Nephron (organoid): ENCODE measurements at regions not wholly inside any gene's neighbourhood (a gene's known extent, or its start where the extent isn't known, plus 50 kb on each side); places are given as distances from the start of the nearest gene placed in this dataset.

ENCODE experiments used
- H3K27ac Mint-ChIP-seq, 3 experiments: 2 replicates each; pipeline ENCODE4 v1.8.0; 2020; ENCODE audit warnings: mixed read lengths in 3 of 3, mild to moderate bottlenecking in 2 of 3, moderate library complexity in 1 of 3
- H3K27me3 Mint-ChIP-seq: 2 replicates; pipeline ENCODE4 v1.8.0; 2021; ENCODE audit warnings: low read depth, mild to moderate bottlenecking, moderate library complexity, mixed read lengths
- H3K36me3 Mint-ChIP-seq: 2 replicates; pipeline ENCODE4 v1.8.0; 2020; ENCODE audit warnings: low read depth, mixed read lengths
- H3K4me1 Mint-ChIP-seq: 2 replicates; pipeline ENCODE4 v1.8.0; 2020; ENCODE audit warnings: mixed read lengths
- H3K4me3 Mint-ChIP-seq, 3 experiments: 2 replicates each; pipeline ENCODE4 v1.8.0; 2020; ENCODE audit warnings: mild to moderate bottlenecking in 3 of 3, mixed read lengths in 3 of 3, moderate library complexity in 2 of 3
- H3K9me3 Mint-ChIP-seq: 2 replicates; pipeline ENCODE4 v1.8.0; 2020; ENCODE audit warnings: mixed read lengths
- CTCF ChIP-seq, 3 experiments: fragments of 200-600 bp; sonication (generic); IDR thresholded peaks; one replicate each; pipeline ENCODE4 v1.5.0; 2021; ENCODE audit warnings: antibody characterized with exemption in 3 of 3; ENCODE audit not compliant: unreplicated experiment in 3 of 3

- Mint-ChIP-seq H3K36me3 (no peaks in the 10 kb centered on the region), H3K27ac (no peak overlapping the region), H3K9me3 (peaks cover 2% of the 10 kb centered on the region), H3K27me3 (peaks cover 5% of the 10 kb centered on the region), H3K4me1 (peaks cover 5% of the 10 kb centered on the region), H3K4me3 (no peak overlapping the region)
- TF ChIP-seq CTCF (IDR thresholded peaks at IDR 0.05; ENCODE audit: unreplicated experiment in 3 of 3): no peak
These were observed 297.4 kb downstream of the SMAD2 start for GRCh38 chr18:47632970-47633635.

- Mint-ChIP-seq H3K4me3 (no peak overlapping the region), H3K9me3 (no peaks in the 10 kb centered on the region), H3K27ac (no peak overlapping the region), H3K36me3 (no peaks in the 10 kb centered on the region), H3K27me3 (peaks cover 8% of the 10 kb centered on the region), H3K4me1 (peaks cover 5% of the 10 kb centered on the region)
- no peak for TF ChIP-seq CTCF (IDR thresholded peaks at IDR 0.05; ENCODE audit: unreplicated experiment in 3 of 3)
These were observed 301.6 kb downstream of the SMAD2 start for GRCh38 chr18:47628893-47629292.

GRCh38 chr18:47628240-47628781, 302.1 kb downstream of the SMAD2 start:
- Mint-ChIP-seq H3K27ac (peak overlapping the region in 1 of 3 experiments; percentile 27), H3K36me3 (no peaks in the 10 kb centered on the region), H3K27me3 (peaks cover 8% of the 10 kb centered on the region), H3K9me3 (no peaks in the 10 kb centered on the region), H3K4me3 (no peak overlapping the region), H3K4me1 (peaks cover 3% of the 10 kb centered on the region)
- no peak for TF ChIP-seq CTCF (IDR thresholded peaks at IDR 0.05; ENCODE audit: unreplicated experiment in 3 of 3)

GRCh38 chr18:47627030-47627429, 303.4 kb downstream of the SMAD2 start:
- peaks cover 13% of the 10 kb centered on the region for H3K27me3 Mint-ChIP-seq
- no peaks in the 10 kb centered on the region for H3K9me3 Mint-ChIP-seq
- no peaks in the 10 kb centered on the region for H3K4me1 Mint-ChIP-seq
- no peak overlapping the region for H3K27ac Mint-ChIP-seq
- TF ChIP-seq CTCF (IDR thresholded peaks at IDR 0.05; ENCODE audit: unreplicated experiment in 3 of 3): no peak
- no peak overlapping the region for H3K4me3 Mint-ChIP-seq
- H3K36me3 Mint-ChIP-seq: no peaks in the 10 kb centered on the region

DNA sequence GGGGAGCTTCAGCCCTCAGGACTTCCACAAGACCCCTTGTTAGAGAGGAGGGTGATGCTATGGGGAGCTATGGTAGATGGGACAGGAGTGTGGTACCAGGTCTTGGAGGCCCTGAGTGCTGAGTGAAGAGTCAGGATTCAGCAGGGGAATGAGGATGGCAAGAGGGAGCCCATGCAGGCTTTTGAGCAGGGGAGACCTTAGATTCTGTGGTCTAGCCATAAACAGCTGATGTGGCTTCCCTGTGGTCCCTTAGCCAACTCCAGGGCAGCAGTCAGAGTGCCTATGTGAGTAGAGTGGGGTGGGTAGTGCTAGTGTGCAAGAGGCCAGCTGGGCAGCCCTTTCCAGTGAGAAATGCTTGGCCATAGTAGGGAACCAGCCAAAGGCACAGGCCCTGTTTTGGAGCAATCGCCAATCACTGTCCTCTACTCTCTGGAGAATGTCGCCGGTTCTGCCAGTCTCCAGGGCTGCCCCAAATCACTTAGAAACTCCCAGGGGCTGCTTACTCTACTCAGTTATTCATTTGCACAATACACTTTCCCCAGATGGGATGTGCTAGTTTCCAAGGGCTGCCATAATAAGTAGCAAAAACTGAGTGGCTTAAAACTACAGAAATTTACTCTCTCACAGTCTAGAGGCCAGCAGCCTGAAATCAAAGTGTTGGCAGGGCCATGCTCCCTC, 310.5 kb downstream of the SMAD2 start:
- no peaks in the 10 kb centered on the region for H3K36me3 Mint-ChIP-seq
- no peak overlapping the region for H3K4me3 Mint-ChIP-seq
- peaks cover 10% of the 10 kb centered on the region for H3K27me3 Mint-ChIP-seq
- H3K9me3 Mint-ChIP-seq: no peaks in the 10 kb centered on the region
- H3K27ac Mint-ChIP-seq: no peak overlapping the region
- H3K4me1 Mint-ChIP-seq: no peaks in the 10 kb centered on the region
- no peak for TF ChIP-seq CTCF (IDR thresholded peaks at IDR 0.05; ENCODE audit: unreplicated experiment in 3 of 3)
